ENCODE measurements at regions not wholly inside any gene's neighbourhood (a gene's known extent, or its start where the extent isn't known, plus 50 kb on each side); places are given as distances from the start of the nearest gene placed in this dataset.

DNA sequence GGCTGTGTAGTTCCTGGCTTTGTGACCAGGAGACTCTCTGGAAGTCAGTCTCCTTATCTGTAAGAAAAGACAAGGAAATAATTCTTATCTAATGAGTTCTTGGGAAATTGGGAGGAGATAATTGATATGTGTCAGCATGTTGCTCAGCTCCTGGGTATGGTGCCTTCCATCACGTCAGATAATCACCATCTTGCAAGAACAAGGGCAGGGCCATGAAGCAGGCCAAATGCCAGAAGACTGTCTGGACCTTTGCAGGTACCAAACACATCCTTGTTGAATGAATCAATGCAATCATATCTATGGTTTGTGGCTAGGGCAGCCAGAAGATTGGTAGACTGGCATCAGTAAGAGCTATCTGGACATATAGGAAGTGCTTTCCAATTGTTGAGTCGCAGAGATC, 473.5 kb downstream of the TNS1 start:
- dilution Hi-C loops (cut with MboI; ENCODE audit: extremely low pct_ligation_motif_present, low sequenced_read_pairs) = no loop called here
- H3K4me1 ChIP-seq (ENCODE audit: control insufficient read depth, extremely low read depth, insufficient read depth, low read length) = no peaks in the 10 kb centered on the region
- no peak overlapping the region for H3K4me2 ChIP-seq (ENCODE audit: control insufficient read depth, extremely low read depth, insufficient read depth, low read depth, low read length)
- no peak for TF ChIP-seq EZH2 (IDR thresholded peaks at IDR 0.05; ENCODE audit: low read length)
- TF ChIP-seq, protein P1, sequence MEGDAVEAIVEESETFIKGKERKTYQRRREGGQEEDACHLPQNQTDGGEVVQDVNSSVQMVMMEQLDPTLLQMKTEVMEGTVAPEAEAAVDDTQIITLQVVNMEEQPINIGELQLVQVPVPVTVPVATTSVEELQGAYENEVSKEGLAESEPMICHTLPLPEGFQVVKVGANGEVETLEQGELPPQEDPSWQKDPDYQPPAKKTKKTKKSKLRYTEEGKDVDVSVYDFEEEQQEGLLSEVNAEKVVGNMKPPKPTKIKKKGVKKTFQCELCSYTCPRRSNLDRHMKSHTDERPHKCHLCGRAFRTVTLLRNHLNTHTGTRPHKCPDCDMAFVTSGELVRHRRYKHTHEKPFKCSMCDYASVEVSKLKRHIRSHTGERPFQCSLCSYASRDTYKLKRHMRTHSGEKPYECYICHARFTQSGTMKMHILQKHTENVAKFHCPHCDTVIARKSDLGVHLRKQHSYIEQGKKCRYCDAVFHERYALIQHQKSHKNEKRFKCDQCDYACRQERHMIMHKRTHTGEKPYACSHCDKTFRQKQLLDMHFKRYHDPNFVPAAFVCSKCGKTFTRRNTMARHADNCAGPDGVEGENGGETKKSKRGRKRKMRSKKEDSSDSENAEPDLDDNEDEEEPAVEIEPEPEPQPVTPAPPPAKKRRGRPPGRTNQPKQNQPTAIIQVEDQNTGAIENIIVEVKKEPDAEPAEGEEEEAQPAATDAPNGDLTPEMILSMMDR (optimal IDR thresholded peaks at IDR 0.05 in 1 of 3, IDR thresholded peaks at IDR 0.05 in 1 of 3, conservative IDR thresholded peaks at IDR 0.05 in 1 of 3; ENCODE audit: extremely low read depth in 1 of 3, insufficient read depth in 2 of 3, low read length in 3 of 3) = no peak
- H2AFZ ChIP-seq (ENCODE audit: control insufficient read depth, low read length) = no peak overlapping the region
- H3K36me3 ChIP-seq (ENCODE audit: control insufficient read depth in 2 of 2, extremely low read depth in 1 of 2, insufficient read depth in 2 of 2, low read length in 2 of 2) = no peaks in the 10 kb centered on the region
- no peaks in the 10 kb centered on the region for H3K79me2 ChIP-seq (ENCODE audit: control insufficient read depth, insufficient read depth, low read length)
- FAIRE-seq (no peak), DNase-seq (ENCODE audit: low read depth, low spot score) (no peak)
- no peak overlapping the region for H3K4me3 ChIP-seq (ENCODE audit: control insufficient read depth in 2 of 3, extremely low read depth in 1 of 3, insufficient read depth in 2 of 3, low read depth in 1 of 3, low read length in 3 of 3)
- no peak overlapping the region for H3K27ac ChIP-seq (ENCODE audit: control insufficient read depth, insufficient read depth, low read length)
- no peaks in the 10 kb centered on the region for H3K9me1 ChIP-seq (ENCODE audit: control insufficient read depth, extremely low read depth, insufficient read depth, low read length)
- H4K20me1 ChIP-seq (ENCODE audit: control insufficient read depth, extremely low read depth, insufficient read depth, low read length) = no peaks in the 10 kb centered on the region
- no peak overlapping the region for H3K9ac ChIP-seq (ENCODE audit: control insufficient read depth, extremely low read depth, insufficient read depth, low read length)
- H3K9me3 ChIP-seq (ENCODE audit: control insufficient read depth, low read depth, low read length) = no peaks in the 10 kb centered on the region
- H3K27me3 ChIP-seq (ENCODE audit: control insufficient read depth, extremely low read depth, insufficient read depth, low read length) = peaks cover 10% of the 10 kb centered on the region

DNA sequence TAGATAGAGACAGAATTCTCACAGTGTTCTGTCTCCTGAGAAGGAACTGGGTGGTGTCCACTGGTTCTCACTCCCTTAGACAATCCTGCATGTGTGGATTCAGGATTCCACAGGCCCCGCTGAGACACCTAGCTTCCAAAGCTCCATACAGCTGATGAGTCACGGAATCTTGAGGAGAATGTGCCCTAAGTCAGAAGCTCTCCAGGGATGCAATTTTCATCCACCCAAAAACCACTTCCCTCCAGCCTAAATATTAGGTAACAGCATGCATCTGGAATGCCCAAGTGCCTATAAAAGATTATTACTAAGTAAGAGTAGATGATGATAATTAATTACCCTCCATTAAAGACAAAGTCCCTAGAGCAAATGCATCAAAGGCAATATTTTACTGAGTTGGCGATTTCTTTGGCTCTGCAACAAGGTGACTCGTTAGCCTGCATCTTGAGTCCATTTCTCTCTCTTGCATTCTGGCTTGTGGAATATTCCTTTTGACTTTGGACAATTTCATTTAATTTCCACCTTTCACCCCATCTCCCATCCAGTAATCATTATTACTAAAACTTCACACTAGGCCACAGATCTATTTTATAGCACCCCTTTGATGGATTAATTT, 475.1 kb downstream of the TNS1 start:
- Histone ChIP-seq H3K9me1 (ENCODE audit: control insufficient read depth, extremely low read depth, insufficient read depth, low read length) (no peaks in the 10 kb centered on the region), H3K36me3 (ENCODE audit: control insufficient read depth in 2 of 2, extremely low read depth in 1 of 2, insufficient read depth in 2 of 2, low read length in 2 of 2) (no peaks in the 10 kb centered on the region), H3K4me2 (ENCODE audit: control insufficient read depth, extremely low read depth, insufficient read depth, low read depth, low read length) (no peak overlapping the region), H4K20me1 (ENCODE audit: control insufficient read depth, extremely low read depth, insufficient read depth, low read length) (no peaks in the 10 kb centered on the region), H3K4me1 (ENCODE audit: control insufficient read depth, extremely low read depth, insufficient read depth, low read length) (no peaks in the 10 kb centered on the region), H3K79me2 (ENCODE audit: control insufficient read depth, insufficient read depth, low read length) (no peaks in the 10 kb centered on the region), H3K9me3 (ENCODE audit: control insufficient read depth, low read depth, low read length) (no peaks in the 10 kb centered on the region), H3K27ac (ENCODE audit: control insufficient read depth, insufficient read depth, low read length) (no peak overlapping the region), H3K27me3 (ENCODE audit: control insufficient read depth, extremely low read depth, insufficient read depth, low read length) (peaks cover 11% of the 10 kb centered on the region), H2AFZ (ENCODE audit: control insufficient read depth, low read length) (no peak overlapping the region), H3K4me3 (ENCODE audit: control insufficient read depth in 2 of 3, extremely low read depth in 1 of 3, insufficient read depth in 2 of 3, low read depth in 1 of 3, low read length in 3 of 3) (no peak overlapping the region), H3K9ac (ENCODE audit: control insufficient read depth, extremely low read depth, insufficient read depth, low read length) (no peak overlapping the region)
- no peak for DNase-seq (ENCODE audit: low read depth, low spot score)
- dilution Hi-C loops (cut with MboI; ENCODE audit: extremely low pct_ligation_motif_present, low sequenced_read_pairs) = no loop called here
- no peak for TF ChIP-seq EZH2 (IDR thresholded peaks at IDR 0.05; ENCODE audit: low read length)
- TF ChIP-seq, protein P1 (optimal IDR thresholded peaks at IDR 0.05 in 1 of 3, IDR thresholded peaks at IDR 0.05 in 1 of 3, conservative IDR thresholded peaks at IDR 0.05 in 1 of 3; ENCODE audit: extremely low read depth in 1 of 3, insufficient read depth in 2 of 3, low read length in 3 of 3) = no peak
- no peak for FAIRE-seq

Measured in keratinocyte (primary cell).